Loucy (cell line): ENCODE measurements at regions not wholly inside any gene's neighbourhood (a gene's known extent, or its start where the extent isn't known, plus 50 kb on each side); places are given as distances from the start of the nearest gene placed in this dataset.

Source experiments
- CTCF ChIP-seq: fragments of 200-600 bp; sonication (generic); conservative IDR thresholded peaks from 2 replicates; pipeline ENCODE4 v1.5.1; 2014; ENCODE audit warnings: mild to moderate bottlenecking, antibody characterized with exemption, low read length
- EZH2phosphoT487 ChIP-seq: fragments of 200-600 bp; IDR thresholded peaks from 2 replicates; pipeline ENCODE4 v1.6.1; 2018; ENCODE audit warnings: antibody characterized with exemption, mild to moderate bottlenecking, moderate library complexity, borderline replicate concordance

DNA sequence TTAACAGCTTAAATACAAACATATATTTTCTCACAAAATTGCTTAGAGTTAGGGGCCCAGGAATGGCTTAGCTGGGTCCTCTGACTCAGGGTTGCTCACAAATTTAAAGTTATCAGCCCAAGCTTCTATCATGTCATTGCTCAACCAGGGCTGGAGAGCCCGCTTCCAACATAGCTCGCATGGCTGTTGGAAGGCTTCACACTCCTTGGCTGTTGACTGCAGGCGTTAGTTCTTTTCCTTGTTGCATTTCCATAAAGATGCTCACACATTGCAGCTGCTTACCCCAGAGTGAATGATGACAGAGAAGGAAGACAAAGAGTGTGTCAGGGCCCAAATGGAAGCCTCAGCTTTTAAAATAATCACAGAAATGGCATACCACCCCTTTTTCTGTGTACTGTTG, 62.9 kb upstream of the TFPI start:
- TF ChIP-seq CTCF, result no peak
- no peak for TF ChIP-seq EZH2phosphoT487
